ENCODE measurements at regions not wholly inside any gene's neighbourhood (a gene's known extent, or its start where the extent isn't known, plus 50 kb on each side); places are given as distances from the start of the nearest gene placed in this dataset.

DNA sequence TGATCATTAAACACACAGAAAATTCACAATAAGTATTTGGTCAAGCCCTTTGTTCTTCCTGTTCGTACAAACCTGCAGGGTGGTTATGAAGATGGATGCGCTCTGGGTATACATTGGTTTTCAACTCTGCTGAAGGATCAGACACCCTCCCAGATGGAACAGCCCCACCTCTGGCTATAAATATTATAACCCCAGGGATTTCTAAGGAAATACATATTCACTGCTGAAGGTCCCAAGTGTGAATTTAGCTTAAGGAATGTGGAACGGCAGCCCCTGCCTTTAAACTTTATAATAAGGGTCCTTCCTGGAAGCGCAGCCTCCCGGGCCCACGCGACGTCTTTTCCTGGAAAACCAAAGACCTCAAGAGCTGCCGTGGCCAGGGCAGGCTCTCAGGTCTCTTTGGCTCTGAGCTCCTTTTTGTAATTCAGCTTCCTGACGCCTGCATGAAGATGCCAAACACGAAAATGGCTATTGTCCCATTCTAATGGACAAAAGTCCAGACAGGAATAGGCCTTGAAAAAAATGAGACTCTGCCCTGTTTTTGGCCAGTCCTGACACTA is 172.4 kb upstream of the SSTR4 start:
- no peak for ATAC-seq

DNA sequence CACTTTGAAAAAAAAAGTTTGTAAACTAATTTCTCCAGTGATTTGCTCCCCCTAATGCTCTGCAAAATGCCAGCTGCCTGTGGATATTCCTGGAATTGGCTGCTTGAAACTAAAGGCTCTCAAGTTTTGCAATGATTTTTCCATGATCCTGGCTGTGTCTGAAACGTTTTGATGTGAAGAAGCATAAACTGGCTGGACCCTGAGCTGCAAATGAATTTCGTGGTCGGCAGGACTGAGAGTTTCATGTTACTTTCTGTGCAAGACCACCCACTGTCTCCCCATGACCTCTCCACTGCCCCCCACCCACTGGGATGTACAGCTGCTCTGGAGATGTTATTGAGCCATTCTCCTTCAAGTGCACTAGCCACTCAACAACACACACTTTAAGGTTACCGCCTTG is 171.3 kb upstream of the SSTR4 start:
- ATAC-seq = no peak

GRCh38 chr20:22866812-22867341 is 168.2 kb upstream of the SSTR4 start:
- ATAC-seq = no peak

- no peak for ATAC-seq
Measured at GRCh38 chr20:22878166-22878565, 156.9 kb upstream of the SSTR4 start.

GRCh38 chr20:22880277-22880676 is 154.8 kb upstream of the SSTR4 start:
- ATAC-seq = no peak

DNA sequence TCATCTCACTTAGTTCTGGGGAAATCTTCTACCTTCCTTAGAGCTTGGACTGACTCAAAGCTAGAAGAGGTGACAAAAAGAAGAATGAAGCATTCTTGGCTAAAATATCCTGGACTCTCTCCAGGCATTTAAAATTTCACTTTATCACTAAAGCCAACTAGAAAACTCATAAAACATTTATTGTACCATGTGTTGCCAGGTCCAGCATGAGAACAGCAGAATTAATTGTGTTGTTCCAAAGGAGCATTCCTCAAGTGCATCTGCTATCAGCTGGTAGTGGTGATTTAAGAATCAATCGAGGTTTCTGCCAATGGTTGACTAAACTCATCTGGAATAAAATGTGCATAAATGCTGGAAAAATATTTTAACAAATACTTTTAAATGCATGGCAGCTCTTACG is 147.3 kb upstream of the SSTR4 start:
- ATAC-seq = no peak

DNA sequence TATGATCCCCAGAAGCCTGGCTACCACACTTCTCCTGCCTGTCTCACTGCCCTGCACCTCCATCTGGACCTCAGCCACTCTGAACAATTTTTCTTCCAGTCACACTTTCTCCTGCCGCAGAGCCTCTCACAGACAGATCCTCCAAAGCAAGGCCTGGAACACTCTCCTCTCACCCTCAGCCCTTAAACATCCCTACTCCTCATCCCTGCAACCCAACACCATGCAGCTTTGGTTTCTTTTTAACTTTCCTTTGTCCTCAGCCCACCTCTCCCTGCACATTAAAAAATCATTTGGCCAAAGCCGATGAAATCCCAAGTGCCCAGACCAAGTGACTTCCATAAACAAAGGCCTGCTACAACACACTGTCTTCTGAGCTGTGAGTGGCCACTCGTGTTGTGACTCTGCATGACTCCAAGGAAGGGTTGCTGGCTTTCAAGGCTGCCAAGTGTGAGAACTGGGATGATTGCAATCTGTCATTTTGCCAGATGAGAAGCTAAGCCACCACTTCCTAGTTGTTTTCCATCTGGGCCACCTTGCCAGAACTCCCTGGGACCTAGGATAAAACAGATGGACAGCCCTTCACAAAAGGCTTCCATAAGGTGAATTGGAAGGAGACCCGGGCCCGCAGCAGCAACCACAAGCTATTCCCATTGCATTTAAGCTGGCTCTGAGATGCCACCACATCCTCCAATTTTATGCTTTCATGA is 144.4 kb upstream of the SSTR4 start:
- ATAC-seq = no peak

DNA sequence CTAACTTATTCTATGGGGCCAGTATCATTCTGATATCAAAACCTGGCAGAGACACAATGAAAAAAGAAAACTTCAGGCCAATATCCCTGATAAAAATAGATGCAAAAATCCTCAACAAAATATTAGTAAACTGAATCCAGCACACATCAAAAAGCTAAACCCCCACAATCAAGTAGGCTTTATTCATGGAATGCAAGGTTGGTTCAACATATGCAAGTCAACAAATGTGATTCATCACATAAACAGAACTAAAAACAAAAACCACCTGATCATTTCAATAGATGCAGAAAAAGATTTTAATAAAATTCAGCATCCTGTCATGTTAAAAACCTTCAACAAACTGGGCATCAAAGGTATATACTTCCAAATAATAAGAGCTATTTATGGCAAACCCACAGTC is 133.9 kb upstream of the SSTR4 start:
- no peak for ATAC-seq

DNA sequence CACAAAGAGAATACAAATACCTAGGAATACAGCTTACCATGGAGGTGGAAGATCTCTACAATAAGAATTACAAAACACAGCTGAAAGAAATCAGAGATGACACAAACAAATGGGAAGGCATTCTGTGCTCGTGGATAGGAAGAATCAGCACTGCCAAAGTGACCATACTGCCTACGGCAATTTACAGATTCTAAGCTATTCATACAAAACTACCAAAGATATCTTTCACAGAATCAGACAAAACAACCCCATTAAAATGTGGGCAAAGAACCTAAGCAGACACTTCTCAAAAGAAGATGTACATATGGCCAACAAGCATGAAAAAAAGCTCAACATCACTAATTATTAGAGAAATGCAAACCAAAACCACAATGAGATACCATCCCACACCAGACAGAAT is 133.2 kb upstream of the SSTR4 start:
- ATAC-seq = no peak

DNA sequence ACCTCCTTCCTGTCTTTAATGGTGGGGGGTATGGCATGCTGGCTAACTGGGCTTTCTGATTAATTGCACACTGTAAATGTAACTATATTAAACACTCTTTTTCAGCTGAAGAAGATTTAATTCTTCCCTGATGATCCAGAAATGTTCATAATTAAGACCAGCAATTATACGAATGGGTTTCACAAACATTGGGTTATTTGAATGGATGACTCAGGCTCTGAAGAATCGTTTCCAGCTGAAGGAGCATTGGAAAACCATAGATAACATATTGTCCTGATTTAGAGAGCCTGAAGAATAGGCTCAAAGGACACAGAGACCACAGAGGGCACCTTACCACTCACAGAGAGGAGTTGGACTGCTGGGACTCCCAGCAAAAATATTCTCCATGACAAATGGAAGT is 130.7 kb upstream of the SSTR4 start:
- no peak for ATAC-seq

GRCh38 chr20:22904905-22905304 is 130.2 kb upstream of the SSTR4 start:
- no peak for ATAC-seq

DNA sequence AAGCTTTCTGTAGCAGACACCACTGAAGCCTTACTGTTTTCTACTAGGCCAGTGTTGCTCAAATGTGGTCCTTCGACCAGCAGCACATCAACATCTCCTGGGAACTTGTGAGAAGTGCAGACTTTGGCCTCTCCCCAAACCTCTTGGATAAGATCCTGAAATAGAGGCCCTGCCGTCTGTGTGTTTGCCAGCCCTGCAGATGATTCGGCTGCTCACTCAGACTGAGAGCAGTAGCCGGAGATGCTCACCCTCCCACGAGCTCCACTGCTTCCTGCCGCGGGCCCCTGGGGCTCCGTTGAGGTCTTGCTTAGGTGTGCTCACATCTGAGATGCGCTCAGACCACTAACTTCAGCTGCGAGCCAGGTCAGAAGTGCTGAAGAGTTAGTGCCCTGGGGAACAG is 129.5 kb upstream of the SSTR4 start:
- ATAC-seq = no peak

DNA sequence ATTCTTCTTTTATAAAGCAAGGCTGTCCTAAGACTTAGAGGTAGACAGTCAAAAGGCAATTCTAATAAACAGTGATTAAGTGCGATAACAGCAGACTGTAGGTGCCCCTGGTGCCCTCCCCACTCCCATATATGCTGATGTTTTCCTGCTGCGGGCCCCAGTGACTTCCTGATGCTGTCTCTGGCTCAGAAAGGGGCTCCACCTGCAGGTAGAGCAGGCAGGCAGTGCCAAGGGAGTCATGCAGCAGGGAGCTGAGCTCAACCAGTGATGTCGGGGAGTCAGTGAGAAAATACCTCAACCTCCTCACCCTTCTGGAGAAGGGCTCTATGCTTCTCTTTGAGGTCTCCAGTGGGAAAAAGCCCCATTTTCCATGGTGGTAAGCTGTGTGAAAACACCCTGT is 126.7 kb upstream of the SSTR4 start:
- ATAC-seq = no peak

- no peak for ATAC-seq
Measured at GRCh38 chr20:22908944-22909343, 126.2 kb upstream of the SSTR4 start.

DNA sequence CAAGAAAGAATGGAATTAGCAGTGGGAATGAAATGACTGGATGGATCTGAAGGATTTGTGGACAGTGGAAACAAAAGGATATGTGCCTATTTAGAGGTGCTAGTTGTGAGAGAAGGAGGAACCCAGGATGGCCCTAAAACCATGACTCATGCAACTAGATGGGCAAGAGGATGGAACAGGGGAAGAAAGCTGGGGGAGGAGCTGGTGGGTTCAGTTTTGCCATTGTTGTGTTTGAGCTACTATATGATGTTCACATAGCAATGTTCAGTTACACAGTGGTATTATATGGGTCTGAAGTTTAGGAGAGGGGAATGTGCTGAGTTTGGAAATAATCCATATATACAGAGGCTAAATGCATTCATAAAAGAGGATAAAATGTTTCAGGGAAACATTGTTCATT is 125.7 kb upstream of the SSTR4 start:
- no peak for ATAC-seq

DNA sequence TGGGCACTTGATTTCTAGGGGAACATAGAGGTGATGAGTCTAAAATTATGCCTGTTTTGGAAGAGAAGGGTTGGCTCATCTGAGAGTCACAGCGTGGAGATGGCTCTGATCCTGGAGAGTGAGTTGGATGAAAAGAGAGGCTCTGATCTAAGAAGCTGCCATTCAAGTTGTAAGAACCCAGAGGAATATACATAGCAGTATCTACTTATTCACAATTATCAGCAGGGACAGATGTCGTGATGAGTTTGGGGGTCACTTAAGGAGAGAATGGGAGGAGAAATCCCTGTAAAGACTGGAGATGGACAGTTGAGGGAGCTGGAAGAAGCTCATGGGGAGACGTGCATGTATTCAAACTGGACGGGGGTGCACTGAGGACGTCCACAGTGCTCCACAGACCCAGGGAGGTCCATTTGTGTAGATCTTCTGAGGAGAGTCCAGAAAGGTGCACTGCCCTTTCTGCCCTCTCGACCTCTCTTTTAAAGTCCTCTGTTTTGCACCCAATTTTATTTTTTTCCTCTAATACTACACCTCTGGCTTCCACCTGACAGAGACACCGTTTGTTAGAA is 124.7 kb upstream of the SSTR4 start:
- no peak for ATAC-seq

- no peak for ATAC-seq
Measured at GRCh38 chr20:22914291-22914690, 120.8 kb upstream of the SSTR4 start.

DNA sequence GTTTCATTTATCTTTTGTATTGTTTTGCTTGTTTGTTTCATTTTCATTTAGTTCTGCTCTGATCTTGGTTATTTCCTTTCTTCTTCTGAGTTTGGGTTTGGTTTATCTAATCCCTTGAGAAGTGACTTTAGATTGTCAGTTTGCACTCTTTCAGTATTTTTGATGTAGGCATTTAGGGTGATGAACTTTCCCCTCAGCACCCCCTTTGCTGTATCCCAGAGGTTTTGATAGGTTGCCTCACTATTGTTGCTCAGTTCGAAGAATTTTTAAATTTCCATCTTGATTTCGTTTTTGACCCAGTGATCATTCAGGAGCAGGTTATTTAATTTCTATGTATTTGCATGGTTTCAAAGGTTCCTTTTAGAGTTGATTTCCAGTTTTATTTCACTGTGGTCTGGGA is 119.6 kb upstream of the SSTR4 start:
- no peak for ATAC-seq

DNA sequence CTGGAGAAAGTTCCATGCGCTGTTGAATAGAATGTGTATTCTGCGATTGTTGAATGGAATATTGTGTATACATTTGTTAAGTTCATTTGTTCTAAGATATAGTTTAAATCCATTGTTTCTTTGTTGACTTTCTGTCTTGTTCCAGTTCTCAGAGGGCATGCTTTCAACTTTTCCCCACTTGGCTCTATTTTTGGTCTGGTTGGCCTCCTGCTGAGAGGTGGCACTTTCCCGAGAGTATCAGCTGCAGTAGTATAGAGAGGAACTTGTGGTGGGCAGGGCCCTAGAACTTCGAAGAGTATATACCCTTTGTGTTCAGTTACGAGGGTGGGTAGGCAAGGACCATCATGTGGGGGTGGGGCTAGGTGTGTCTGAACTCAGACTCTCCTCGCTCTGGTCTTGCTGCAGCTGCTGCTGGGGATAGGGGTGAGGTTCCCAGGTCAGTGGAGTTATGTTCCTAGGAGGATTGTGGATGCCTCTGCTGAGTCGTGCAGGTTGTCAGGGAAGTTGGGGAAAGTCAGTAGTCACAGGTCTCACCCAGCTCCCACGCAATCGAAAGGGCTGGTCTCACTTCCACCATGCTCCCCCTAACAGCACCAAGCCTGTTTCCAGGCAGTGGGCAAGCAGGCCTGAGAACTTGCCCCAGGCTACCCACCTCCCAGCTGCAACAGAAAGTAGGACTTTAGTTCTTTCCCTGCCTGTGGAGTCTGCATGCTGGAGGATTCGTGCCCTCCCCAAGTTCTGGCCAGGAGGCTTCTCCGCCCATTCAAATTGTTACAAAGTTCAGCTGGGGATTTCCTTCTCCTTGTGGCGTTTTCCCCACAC is 118.9 kb upstream of the SSTR4 start:
- no peak for ATAC-seq

- no peak for ATAC-seq
Measured at GRCh38 chr20:22918286-22918983, 116.7 kb upstream of the SSTR4 start.

GRCh38 chr20:22920898-22921297 is 114.2 kb upstream of the SSTR4 start:
- no peak for ATAC-seq

- ATAC-seq = no peak
Measured at GRCh38 chr20:22921595-22922421, 113.3 kb upstream of the SSTR4 start.
